HG02588 (cell line): ENCODE measurements at regions not wholly inside any gene's neighbourhood (a gene's known extent, or its start where the extent isn't known, plus 50 kb on each side); places are given as distances from the start of the nearest gene placed in this dataset.

Experiments used
- ATAC-seq: cut with Tn5 transposase; IDR thresholded peaks from one replicate; pipeline ENCODE4 v1.9.1; 2021; ENCODE audit warnings: mild to moderate bottlenecking, moderate library complexity; ENCODE audit not compliant: unreplicated experiment

GRCh38 chr15:37679627-37680026 lies 254.8 kb upstream of the TMCO5A start:
- ATAC-seq, result no peak

- ATAC-seq, result no peak
Observed at GRCh38 chr15:37682304-37682703, 252.1 kb upstream of the TMCO5A start.

GRCh38 chr15:37691911-37692310 lies 242.5 kb upstream of the TMCO5A start:
- no peak for ATAC-seq

- ATAC-seq, result no peak
Observed at GRCh38 chr15:37693926-37694325, 240.5 kb upstream of the TMCO5A start.

GRCh38 chr15:37695719-37696118 lies 238.7 kb upstream of the TMCO5A start:
- no peak for ATAC-seq

- no peak for ATAC-seq
Observed at GRCh38 chr15:37698679-37699078, 235.8 kb upstream of the TMCO5A start.

GRCh38 chr15:37701230-37701629 lies 233.2 kb upstream of the TMCO5A start:
- no peak for ATAC-seq

GRCh38 chr15:37709669-37710068 lies 224.8 kb upstream of the TMCO5A start:
- no peak for ATAC-seq

- ATAC-seq, result no peak
Observed at GRCh38 chr15:37715101-37715500, 219.3 kb upstream of the TMCO5A start.

GRCh38 chr15:37720267-37720666 lies 214.2 kb upstream of the TMCO5A start:
- no peak for ATAC-seq

- no peak for ATAC-seq
Observed at GRCh38 chr15:37731146-37731746, 203.2 kb upstream of the TMCO5A start.

GRCh38 chr15:37733628-37734027 lies 200.8 kb upstream of the TMCO5A start:
- no peak for ATAC-seq

GRCh38 chr15:37740623-37741141 lies 193.8 kb upstream of the TMCO5A start:
- no peak for ATAC-seq

- ATAC-seq, result no peak
Observed at GRCh38 chr15:37743826-37744225, 190.6 kb upstream of the TMCO5A start.

GRCh38 chr15:37744521-37744920 lies 189.9 kb upstream of the TMCO5A start:
- no peak for ATAC-seq

- no peak for ATAC-seq
Observed at GRCh38 chr15:37751401-37751800, 183.0 kb upstream of the TMCO5A start.

- ATAC-seq, result no peak
Observed at GRCh38 chr15:37756407-37756806, 178.0 kb upstream of the TMCO5A start.

GRCh38 chr15:37758412-37758811 lies 176.0 kb upstream of the TMCO5A start:
- no peak for ATAC-seq

- ATAC-seq, result no peak
Observed at GRCh38 chr15:37764733-37765191, 169.7 kb upstream of the TMCO5A start.

- no peak for ATAC-seq
Observed at GRCh38 chr15:37765786-37766185, 168.7 kb upstream of the TMCO5A start.

GRCh38 chr15:37767841-37768455 lies 166.5 kb upstream of the TMCO5A start:
- no peak for ATAC-seq

GRCh38 chr15:37771465-37771864 lies 163.0 kb upstream of the TMCO5A start:
- ATAC-seq, result no peak
